Tongue (tissue), 1 donor: ENCODE measurements at regions not wholly inside any gene's neighbourhood (a gene's known extent, or its start where the extent isn't known, plus 50 kb on each side); places are given as distances from the start of the nearest gene placed in this dataset.

ENCODE experiments used
- DNase-seq: peaks from one replicate; pipeline ENCODE4 v3.0.0-alpha.2; 2015

GRCh38 chr2:20560891-20561636, 89.8 kb downstream of the HS1BP3 start:
- no peak for DNase-seq

GRCh38 chr2:20561637-20562454, 89.1 kb downstream of the HS1BP3 start:
- DNase-seq: no peak

- peak; percentile 45 for DNase-seq
Measured at GRCh38 chr2:20562540-20563225, 88.2 kb downstream of the HS1BP3 start.

GRCh38 chr2:20563251-20563650, 87.6 kb downstream of the HS1BP3 start:
- no peak for DNase-seq

GRCh38 chr2:20563833-20564232, 87.1 kb downstream of the HS1BP3 start:
- DNase-seq: no peak

- DNase-seq: no peak
Measured at GRCh38 chr2:20565101-20565622, 85.7 kb downstream of the HS1BP3 start.

- DNase-seq: peak; percentile 50
Measured at GRCh38 chr2:20565623-20566236, 85.2 kb downstream of the HS1BP3 start.

GRCh38 chr2:20566331-20566730, 84.6 kb downstream of the HS1BP3 start:
- peak; percentile 50 for DNase-seq

GRCh38 chr2:20567159-20567925, 83.6 kb downstream of the HS1BP3 start:
- no peak for DNase-seq
